ENCODE measurements at regions not wholly inside any gene's neighbourhood (a gene's known extent, or its start where the extent isn't known, plus 50 kb on each side); places are given as distances from the start of the nearest gene placed in this dataset.
A peak's percentile ranks its signal among the peaks of the same experiment; 100 is the strongest.

GRCh38 chr11:45583981-45584566 lies 81.3 kb downstream of the CHST1 start:
- CTCF ChIA-PET = no interaction called here
- no peak for TF ChIP-seq MAX (IDR thresholded peaks at IDR 0.05)
- no peak for TF ChIP-seq CBX8 (IDR thresholded peaks at IDR 0.05)
- no peak for TF ChIP-seq RARB (CRISPR knock-in tag; IDR thresholded peaks at IDR 0.05)
- TF ChIP-seq MAZ (IDR thresholded peaks at IDR 0.05; ENCODE audit: borderline replicate concordance, low read depth, low read length) = no peak
- no peak for TF ChIP-seq HOXB13 (CRISPR knock-in tag; IDR thresholded peaks at IDR 0.05; ENCODE audit: low read depth)
- no peak for TF ChIP-seq CTCF (IDR thresholded peaks at IDR 0.05)
- TF ChIP-seq CHD2 (IDR thresholded peaks at IDR 0.05; ENCODE audit: low read length, partially characterized antibody) = no peak
- no peak for TF ChIP-seq NFE2L2 (conservative IDR thresholded peaks at IDR 0.05; ENCODE audit: low read length)
- no peak for TF ChIP-seq KDM5A (IDR thresholded peaks at IDR 0.05)
- TF ChIP-seq RAD21 (conservative IDR thresholded peaks at IDR 0.05 in 1 of 2, IDR thresholded peaks at IDR 0.05 in 1 of 2) = no peak
- TF ChIP-seq SMC3 (IDR thresholded peaks at IDR 0.05) = no peak
- TF ChIP-seq HDAC2 (IDR thresholded peaks at IDR 0.05) = no peak
- no peak for TF ChIP-seq CBX2 (IDR thresholded peaks at IDR 0.05; ENCODE audit: borderline replicate concordance, low read depth)
- TF ChIP-seq NR3C1 (IDR thresholded peaks at IDR 0.05) = no peak
- TF ChIP-seq RCOR1 (IDR thresholded peaks at IDR 0.05; ENCODE audit: low read depth, low read length) = no peak
- no peak for TF ChIP-seq MAFK (IDR thresholded peaks at IDR 0.05; ENCODE audit: partially characterized antibody)
- 17% methylated on average over 13 of the region's 15 CpGs for WGBS (ENCODE audit: missing lambda C conversion rate)
- Histone ChIP-seq H3K9me3 (no peaks in the 10 kb centered on the region), H3K4me3 (no peak overlapping the region), H3K4me2 (no peak overlapping the region), H3K4me1 (no peaks in the 10 kb centered on the region), H3K27ac (no peak overlapping the region)
- POLR2A ChIA-PET = no interaction called here
- DNase-seq (ENCODE audit: low read depth in 1 of 2, low spot score in 1 of 2) = no peak
- ATAC-seq = no peak
- no peak for FAIRE-seq

GRCh38 chr11:45580399-45580798 lies 85.0 kb downstream of the CHST1 start:
- ChIA-PET CTCF (interaction anchor here (1.4 kb wide), 1 partner anchor 209 kb away, joined by 3 read pairs; no protein-coding TSS in a partner anchor), POLR2A (no interaction called here)
- 23% methylated on average over 6 of the region's 6 CpGs for WGBS (ENCODE audit: missing lambda C conversion rate)
- Histone ChIP-seq H3K4me2 (no peak overlapping the region), H3K4me3 (no peak overlapping the region), H3K27ac (no peak overlapping the region), H3K9me3 (no peaks in the 10 kb centered on the region), H3K4me1 (no peaks in the 10 kb centered on the region)
- TF ChIP-seq CHD4 (IDR thresholded peaks at IDR 0.05; ENCODE audit: borderline replicate concordance) = no peak
- no peak for TF ChIP-seq ESRRA (IDR thresholded peaks at IDR 0.05; ENCODE audit: borderline replicate concordance, low read length)
- TF ChIP-seq ZNF302 (CRISPR knock-in tag; IDR thresholded peaks at IDR 0.05) = no peak
- TF ChIP-seq EHMT2 (IDR thresholded peaks at IDR 0.05; ENCODE audit: low read depth) = no peak
- TF ChIP-seq BCL3 (IDR thresholded peaks at IDR 0.05) = no peak
- TF ChIP-seq REST (IDR thresholded peaks at IDR 0.05) = peak; percentile 89
- DNase-seq (ENCODE audit: low read depth in 1 of 2, low spot score in 1 of 2) (peak; percentile 11 to 18), FAIRE-seq (no peak), ATAC-seq (0 out of 6 replicates have a peak, but pooled peaks of 1 of the 2 experiments have one; percentile 51)
